Chondrocyte (in vitro differentiated cells): ENCODE measurements at regions not wholly inside any gene's neighbourhood (a gene's known extent, or its start where the extent isn't known, plus 50 kb on each side); places are given as distances from the start of the nearest gene placed in this dataset.

Experiments
- DNase-seq: peaks from one replicate; pipeline ENCODE4 v3.0.0; 2021; ENCODE audit warnings: mixed read lengths, low spot score
- H3K27ac Mint-ChIP-seq: one replicate; pipeline ENCODE4 v1.8.0; 2021; ENCODE audit warnings: mild to moderate bottlenecking, moderate library complexity, mixed read lengths; ENCODE audit not compliant: unreplicated experiment
- H3K27me3 Mint-ChIP-seq: 2 replicates; pipeline ENCODE4 v1.8.0; 2021; ENCODE audit warnings: low read depth, mixed read lengths
- H3K36me3 Mint-ChIP-seq: 2 replicates; pipeline ENCODE4 v1.8.0; 2021; ENCODE audit warnings: low read depth, mixed read lengths
- H3K4me1 Mint-ChIP-seq: 2 replicates; pipeline ENCODE4 v1.8.0; 2021; ENCODE audit warnings: low read depth, mild to moderate bottlenecking, mixed read lengths
- H3K4me3 Mint-ChIP-seq: one replicate; pipeline ENCODE4 v1.8.0; 2021; ENCODE audit warnings: mild to moderate bottlenecking, moderate library complexity, mixed read lengths; ENCODE audit not compliant: unreplicated experiment
- H3K9me3 Mint-ChIP-seq: 2 replicates; pipeline ENCODE4 v1.8.0; 2021; ENCODE audit warnings: low read depth, mixed read lengths
- CTCF ChIP-seq: fragments of 200-600 bp; sonication (generic); IDR thresholded peaks from 2 replicates; pipeline ENCODE4 v1.5.0; 2021; ENCODE audit warnings: antibody characterized with exemption, mild to moderate bottlenecking, moderate library complexity

GRCh38 chr3:66789580-66790237, 208.4 kb upstream of the KBTBD8 start:
- H3K4me1 Mint-ChIP-seq, result no peaks in the 10 kb centered on the region
- H3K27ac Mint-ChIP-seq, result no peak overlapping the region
- no peaks in the 10 kb centered on the region for H3K36me3 Mint-ChIP-seq
- DNase-seq, result no peak
- H3K9me3 Mint-ChIP-seq, result no peaks in the 10 kb centered on the region
- no peaks in the 10 kb centered on the region for H3K27me3 Mint-ChIP-seq
- no peak for TF ChIP-seq CTCF
- H3K4me3 Mint-ChIP-seq, result no peak overlapping the region

GRCh38 chr3:66792086-66792485, 206.0 kb upstream of the KBTBD8 start:
- no peak for TF ChIP-seq CTCF
- H3K9me3 Mint-ChIP-seq, result peaks cover 6% of the 10 kb centered on the region
- H3K27ac Mint-ChIP-seq, result no peak overlapping the region

GRCh38 chr3:66795365-66795764, 202.7 kb upstream of the KBTBD8 start:
- DNase-seq, result no peak
- Mint-ChIP-seq H3K9me3 (peaks cover 9% of the 10 kb centered on the region), H3K27ac (no peak overlapping the region)

More at GRCh38 chr3:66792086-66792485, 206.0 kb upstream of the KBTBD8 start:
- Mint-ChIP-seq H3K4me3 (no peak overlapping the region), H3K27me3 (no peaks in the 10 kb centered on the region), H3K4me1 (peaks cover 3% of the 10 kb centered on the region), H3K36me3 (no peaks in the 10 kb centered on the region)
- DNase-seq, result no peak

GRCh38 chr3:66796343-66796742, 201.8 kb upstream of the KBTBD8 start:
- Mint-ChIP-seq H3K4me1 (peaks cover 14% of the 10 kb centered on the region), H3K9me3 (peaks cover 9% of the 10 kb centered on the region), H3K27me3 (no peaks in the 10 kb centered on the region), H3K27ac (no peak overlapping the region), H3K36me3 (no peaks in the 10 kb centered on the region), H3K4me3 (no peak overlapping the region)
- TF ChIP-seq CTCF, result no peak
- no peak for DNase-seq

More at GRCh38 chr3:66795365-66795764, 202.7 kb upstream of the KBTBD8 start:
- Mint-ChIP-seq H3K27me3 (no peaks in the 10 kb centered on the region), H3K36me3 (no peaks in the 10 kb centered on the region), H3K4me3 (no peak overlapping the region), H3K4me1 (peaks cover 14% of the 10 kb centered on the region)
- TF ChIP-seq CTCF, result no peak

GRCh38 chr3:66797889-66798560, 200.1 kb upstream of the KBTBD8 start:
- no peaks in the 10 kb centered on the region for H3K36me3 Mint-ChIP-seq
- no peak for DNase-seq
- H3K9me3 Mint-ChIP-seq, result peaks cover 9% of the 10 kb centered on the region
- TF ChIP-seq CTCF, result peak; percentile 38
- H3K27ac Mint-ChIP-seq, result peak overlapping the region; percentile 79
- no peaks in the 10 kb centered on the region for H3K27me3 Mint-ChIP-seq
- peaks cover 14% of the 10 kb centered on the region for H3K4me1 Mint-ChIP-seq
- H3K4me3 Mint-ChIP-seq, result peak overlapping the region; percentile 69
